Mucosa of descending colon (tissue), 3 donors: ENCODE measurements at regions not wholly inside any gene's neighbourhood (a gene's known extent, or its start where the extent isn't known, plus 50 kb on each side); places are given as distances from the start of the nearest gene placed in this dataset.
"Not testable (repeated sequence)": the region's sequence is repeated elsewhere in the genome, so short reads cannot be mapped to it uniquely, and the experiment has no call there.

ENCODE experiments used
- ATAC-seq: fragments of 200-7000 bp; cut with Tn5 transposase; one replicate; pipeline ENCODE4 v1.9.1; 2020; ENCODE audit warnings: mild to moderate bottlenecking, moderate library complexity
- DNase-seq, 3 donors: peaks; one replicate each; pipeline ENCODE4 v3.0.0-alpha.2; 2020
- H3K36me3 ChIP-seq: fragments of 200-600 bp; one replicate; pipeline ENCODE4 v1.8.0; 2021; ENCODE audit warnings: low read depth, mild to moderate bottlenecking
- H3K4me1 ChIP-seq: fragments of 200-600 bp; one replicate; pipeline ENCODE4 v1.8.0; 2021; ENCODE audit warnings: low read depth, mild to moderate bottlenecking
- H3K4me3 ChIP-seq: fragments of 200-600 bp; one replicate; pipeline ENCODE4 v1.8.0; 2021; ENCODE audit warnings: mild to moderate bottlenecking
- H3K9me3 ChIP-seq: fragments of 200-600 bp; one replicate; pipeline ENCODE4 v1.8.0; 2021; ENCODE audit warnings: mild to moderate bottlenecking
- CTCF ChIP-seq: fragments of 200-600 bp; IDR thresholded peaks from one replicate; pipeline ENCODE4 v1.8.0; 2022; ENCODE audit warnings: antibody characterized with exemption, mild to moderate bottlenecking
- intact Hi-C, 2 donors: fragments of 100-400 bp; cut with DNase I in 1 of 2; cut with micrococcal nuclease in 1 of 2; formaldehyde crosslinking; loops; one replicate each; pipeline versions ENCODE4 v1.11.0 to v1.11.1; 2022; cut with DNase I, micrococcal nuclease
- donor health status: DM: no; HTN: no; CAD: no; lungs with moderate emphysema.
- donor health status: DM: no; HTN: no; CAD: no.
- donor health status: DM: no; HTN: yes; CAD: no.

GRCh38 chr10:28909875-28910274, 232.6 kb downstream of the BAMBI start:
- TF ChIP-seq CTCF = no peak
- no peaks in the 10 kb centered on the region for H3K36me3 ChIP-seq
- H3K4me1 ChIP-seq = no peaks in the 10 kb centered on the region
- DNase-seq = no peak
- no peak overlapping the region for H3K4me3 ChIP-seq
- no peaks in the 10 kb centered on the region for H3K9me3 ChIP-seq
- no peak for ATAC-seq
- intact Hi-C loops = no loop called here

GRCh38 chr10:28910956-28911355, 233.6 kb downstream of the BAMBI start:
- H3K4me1 ChIP-seq = no peaks in the 10 kb centered on the region
- H3K36me3 ChIP-seq = no peaks in the 10 kb centered on the region
- intact Hi-C loops = no loop called here
- no peak for TF ChIP-seq CTCF
- no peak overlapping the region for H3K4me3 ChIP-seq
- ATAC-seq (no peak), DNase-seq (no peak)
- H3K9me3 ChIP-seq = no peaks in the 10 kb centered on the region

GRCh38 chr10:28911511-28911910, 234.2 kb downstream of the BAMBI start:
- H3K36me3 ChIP-seq, ATAC-seq, H3K9me3 ChIP-seq, H3K4me1 ChIP-seq, intact Hi-C loops, H3K4me3 ChIP-seq, DNase-seq: not testable (repeated sequence)

- H3K9me3 ChIP-seq = no peaks in the 10 kb centered on the region
- no peaks in the 10 kb centered on the region for H3K36me3 ChIP-seq
- no peaks in the 10 kb centered on the region for H3K4me1 ChIP-seq
- ATAC-seq (no peak), DNase-seq (no peak)
- no peak for TF ChIP-seq CTCF
- intact Hi-C loops = no loop called here
- no peak overlapping the region for H3K4me3 ChIP-seq
Observed at GRCh38 chr10:28912017-28912783, 234.9 kb downstream of the BAMBI start.

- ATAC-seq = no peak
- intact Hi-C loops = no loop called here
- Histone ChIP-seq H3K9me3 (no peaks in the 10 kb centered on the region), H3K4me3 (no peak overlapping the region), H3K36me3 (no peaks in the 10 kb centered on the region), H3K4me1 (no peaks in the 10 kb centered on the region)
- no peak for DNase-seq
- TF ChIP-seq CTCF = no peak
Observed at GRCh38 chr10:28913436-28914237, 236.3 kb downstream of the BAMBI start.

GRCh38 chr10:28914701-28915100, 237.4 kb downstream of the BAMBI start:
- Histone ChIP-seq H3K36me3 (no peaks in the 10 kb centered on the region), H3K4me3 (no peak overlapping the region), H3K4me1 (no peaks in the 10 kb centered on the region), H3K9me3 (no peaks in the 10 kb centered on the region)
- DNase-seq (no peak), ATAC-seq (no peak)
- intact Hi-C loops = no loop called here
- no peak for TF ChIP-seq CTCF
